Adrenal gland (tissue), 5 donors: ENCODE measurements at regions not wholly inside any gene's neighbourhood (a gene's known extent, or its start where the extent isn't known, plus 50 kb on each side); places are given as distances from the start of the nearest gene placed in this dataset.

Experiments
- CTCF ChIP-seq, 6 experiments: fragments of 450-650 bp in 4 of 6; fragments of 200-600 bp in 2 of 6; sonication (generic) in 1 of 6; IDR thresholded peaks; 1 replicate in 5 of 6; 2 replicates in 1 of 6; pipeline versions ENCODE4 v1.5.1 to v1.8.0; 2016 to 2021; ENCODE audit warnings: antibody characterized with exemption in 6 of 6, mild to moderate bottlenecking in 2 of 6, moderate library complexity in 1 of 6
- POLR2A ChIP-seq, 2 donors: fragments of 450-650 bp; IDR thresholded peaks; one replicate each; pipeline ENCODE4 v1.6.1; 2017; ENCODE audit warnings: antibody characterized with exemption in 2 of 2, mild to moderate bottlenecking in 2 of 2, moderate library complexity in 1 of 2
- donor health status: DM: no; HTN: no; CAD: no.

- TF ChIP-seq CTCF (IDR thresholded peaks at IDR 0.05): no peak
- no peak for TF ChIP-seq POLR2A (IDR thresholded peaks at IDR 0.05)
Measured at GRCh38 chr2:223113161-223113560, 61.2 kb downstream of the KCNE4 start.
